SU-DHL-6 (cell line): ENCODE measurements at regions not wholly inside any gene's neighbourhood (a gene's known extent, or its start where the extent isn't known, plus 50 kb on each side); places are given as distances from the start of the nearest gene placed in this dataset.

Experiments used
- H2AFZ ChIP-seq: fragments of 200-600 bp; sonication (generic); 2 replicates; pipeline ENCODE4 v1.6.1; 2014; ENCODE audit warnings: low read depth, mild to moderate bottlenecking, moderate library complexity, mixed read lengths, antibody characterized with exemption, low read length; ENCODE audit not compliant: severe bottlenecking
- H3F3A ChIP-seq: fragments of 200-600 bp; shearing (Covaris generic); 2 replicates; pipeline ENCODE4 v1.6.0; 2016; ENCODE audit warnings: antibody characterized with exemption, mild to moderate bottlenecking; ENCODE audit not compliant: insufficient read depth
- H3K27ac ChIP-seq: fragments of 200-600 bp; sonication (generic); 2 replicates; pipeline ENCODE4 v1.5.1; 2016; ENCODE audit warnings: low read depth, mild to moderate bottlenecking, low read length, moderate library complexity, mixed read lengths
- H3K27me3 ChIP-seq: fragments of 200-600 bp; sonication (generic), shearing (Covaris generic); 2 replicates; pipeline ENCODE4 v1.6.0; 2014; ENCODE audit warnings: mild to moderate bottlenecking, low read length
- H3K36me3 ChIP-seq: fragments of 200-600 bp; sonication (generic); 2 replicates; pipeline ENCODE4 v1.6.1; 2014; ENCODE audit warnings: mild to moderate bottlenecking, low read length, mixed read lengths
- H3K4me2 ChIP-seq: fragments of 300-600, 200-600 bp; shearing (Covaris generic), sonication (generic); 2 replicates; pipeline ENCODE4 v1.6.0; 2014; ENCODE audit warnings: low read length, low read depth, mild to moderate bottlenecking; ENCODE audit not compliant: poor library complexity, severe bottlenecking
- H3K4me3 ChIP-seq: fragments of 200-600 bp; sonication (generic); 2 replicates; pipeline ENCODE4 v1.5.1; 2014; ENCODE audit warnings: antibody characterized with exemption, low read length, mild to moderate bottlenecking, mixed read lengths; ENCODE audit not compliant: insufficient read depth, poor library complexity, severe bottlenecking
- H3K79me2 ChIP-seq: fragments of 200-600 bp; sonication (generic); 2 replicates; pipeline ENCODE4 v1.6.1; 2014; ENCODE audit warnings: mild to moderate bottlenecking, low read length, moderate library complexity; ENCODE audit not compliant: insufficient read depth
- H3K9ac ChIP-seq: fragments of 200-600 bp; sonication (generic); 2 replicates; pipeline ENCODE4 v1.7.0; 2014; ENCODE audit warnings: mild to moderate bottlenecking, low read length
- H3K9me2 ChIP-seq: fragments of 200-600 bp; sonication (generic); replicated peaks from 2 replicates; pipeline ENCODE4 v1.6.1; 2014; ENCODE audit warnings: low read length; ENCODE audit not compliant: insufficient read depth
- H3K9me3 ChIP-seq: fragments of 200-600 bp; sonication (generic); 2 replicates; pipeline ENCODE4 v1.6.1; 2014; ENCODE audit warnings: low read length, mixed read lengths; ENCODE audit not compliant: insufficient read depth
- H4K20me1 ChIP-seq: fragments of 200-600 bp; sonication (generic); 2 replicates; pipeline ENCODE4 v1.6.1; 2014; ENCODE audit warnings: low read depth, mild to moderate bottlenecking, antibody characterized with exemption, low read length, moderate library complexity, mixed read lengths
- EZH2phosphoT487 ChIP-seq: fragments of 200-600 bp; sonication (generic), shearing (Covaris generic); conservative IDR thresholded peaks from 2 replicates; pipeline ENCODE4 v1.6.1; 2018; ENCODE audit warnings: mild to moderate bottlenecking, antibody characterized with exemption, low read length, moderate library complexity, mixed read lengths
- TF ChIP-seq, protein P1 (sequence below): fragments of 200-600 bp; sonication (generic); IDR thresholded peaks from one replicate; pipeline ENCODE4 v1.5.1; 2017; ENCODE audit warnings: antibody characterized with exemption, mild to moderate bottlenecking, low read length, moderate library complexity; ENCODE audit not compliant: insufficient read depth, poor library complexity, severe bottlenecking

DNA sequence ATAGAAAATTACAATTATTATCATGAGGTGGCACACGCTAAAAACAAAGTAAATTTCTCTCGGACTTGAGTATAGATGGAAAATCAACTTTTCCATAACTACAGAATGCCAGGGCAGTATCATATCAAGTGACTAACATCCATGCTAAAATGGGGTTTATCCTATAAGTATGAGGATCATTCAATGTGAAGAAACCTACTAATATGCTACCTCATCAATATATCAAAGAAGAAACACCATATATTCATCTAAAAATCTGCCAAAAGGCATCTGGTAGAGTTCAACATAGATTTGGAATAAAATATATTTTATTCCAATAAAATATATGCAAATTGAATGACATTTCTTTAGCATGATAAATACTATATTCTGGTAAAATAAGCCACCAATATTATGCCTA, 894.4 kb downstream of the MCTP2 start:
- no peak overlapping the region for H3K27ac ChIP-seq
- no peaks in the 10 kb centered on the region for H3F3A ChIP-seq
- no peaks in the 10 kb centered on the region for H3K79me2 ChIP-seq
- H4K20me1 ChIP-seq, result no peaks in the 10 kb centered on the region
- H3K4me2 ChIP-seq, result no peak overlapping the region
- no peaks in the 10 kb centered on the region for H3K9me3 ChIP-seq
- H2AFZ ChIP-seq, result no peak overlapping the region
- no peaks in the 10 kb centered on the region for H3K9me2 ChIP-seq
- no peak overlapping the region for H3K9ac ChIP-seq
- no peak overlapping the region for H3K4me3 ChIP-seq
- no peaks in the 10 kb centered on the region for H3K27me3 ChIP-seq
- no peaks in the 10 kb centered on the region for H3K36me3 ChIP-seq
- TF ChIP-seq, protein P1, sequence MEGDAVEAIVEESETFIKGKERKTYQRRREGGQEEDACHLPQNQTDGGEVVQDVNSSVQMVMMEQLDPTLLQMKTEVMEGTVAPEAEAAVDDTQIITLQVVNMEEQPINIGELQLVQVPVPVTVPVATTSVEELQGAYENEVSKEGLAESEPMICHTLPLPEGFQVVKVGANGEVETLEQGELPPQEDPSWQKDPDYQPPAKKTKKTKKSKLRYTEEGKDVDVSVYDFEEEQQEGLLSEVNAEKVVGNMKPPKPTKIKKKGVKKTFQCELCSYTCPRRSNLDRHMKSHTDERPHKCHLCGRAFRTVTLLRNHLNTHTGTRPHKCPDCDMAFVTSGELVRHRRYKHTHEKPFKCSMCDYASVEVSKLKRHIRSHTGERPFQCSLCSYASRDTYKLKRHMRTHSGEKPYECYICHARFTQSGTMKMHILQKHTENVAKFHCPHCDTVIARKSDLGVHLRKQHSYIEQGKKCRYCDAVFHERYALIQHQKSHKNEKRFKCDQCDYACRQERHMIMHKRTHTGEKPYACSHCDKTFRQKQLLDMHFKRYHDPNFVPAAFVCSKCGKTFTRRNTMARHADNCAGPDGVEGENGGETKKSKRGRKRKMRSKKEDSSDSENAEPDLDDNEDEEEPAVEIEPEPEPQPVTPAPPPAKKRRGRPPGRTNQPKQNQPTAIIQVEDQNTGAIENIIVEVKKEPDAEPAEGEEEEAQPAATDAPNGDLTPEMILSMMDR, result no peak
- no peak for TF ChIP-seq EZH2phosphoT487

DNA sequence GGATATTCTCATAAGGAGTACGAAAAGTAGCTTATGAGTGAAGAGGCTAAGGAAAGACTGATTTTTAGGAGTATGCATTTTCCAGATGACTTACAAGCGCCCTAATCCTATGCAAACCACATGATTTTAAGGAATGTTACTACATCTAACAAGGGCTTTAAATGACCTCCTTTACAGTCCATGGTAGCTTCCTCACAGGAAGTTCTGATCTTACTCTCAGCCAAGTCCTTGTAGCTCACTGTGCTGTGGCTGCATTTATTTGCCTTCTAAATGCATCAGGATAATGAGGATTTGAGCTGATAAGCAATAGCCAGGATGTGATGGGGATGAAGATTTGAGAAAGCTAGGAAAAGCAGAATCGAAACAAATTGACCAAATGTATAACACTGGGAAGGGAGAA, 896.0 kb downstream of the MCTP2 start:
- H3K36me3 ChIP-seq, result no peaks in the 10 kb centered on the region
- H4K20me1 ChIP-seq, result no peaks in the 10 kb centered on the region
- H3K27me3 ChIP-seq, result no peaks in the 10 kb centered on the region
- H3K9me3 ChIP-seq, result no peaks in the 10 kb centered on the region
- no peak overlapping the region for H3K4me3 ChIP-seq
- H3K79me2 ChIP-seq, result no peaks in the 10 kb centered on the region
- no peaks in the 10 kb centered on the region for H3F3A ChIP-seq
- no peak overlapping the region for H3K4me2 ChIP-seq
- TF ChIP-seq, protein P1, result no peak
- no peak for TF ChIP-seq EZH2phosphoT487
- no peaks in the 10 kb centered on the region for H3K9me2 ChIP-seq
- H2AFZ ChIP-seq, result no peak overlapping the region
- H3K9ac ChIP-seq, result no peak overlapping the region
- H3K27ac ChIP-seq, result no peak overlapping the region

DNA sequence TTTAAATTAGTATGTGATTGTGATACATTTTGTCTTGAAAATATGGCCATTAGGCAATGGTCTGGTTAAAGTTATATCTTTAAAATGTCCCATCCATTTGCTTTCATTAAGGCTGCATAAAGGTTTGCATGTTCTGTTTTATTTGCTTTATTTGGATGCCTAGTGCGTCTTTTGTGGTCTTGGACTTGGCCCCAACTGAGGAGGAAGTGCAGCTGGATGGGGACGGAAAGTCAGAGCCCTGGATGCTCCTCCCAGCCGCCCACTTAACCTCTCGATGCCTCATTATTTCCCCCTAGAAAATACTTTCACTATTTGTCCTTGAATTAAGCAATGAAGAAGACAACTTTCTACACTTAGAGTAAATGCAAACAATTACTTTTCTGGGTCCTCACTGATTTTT, 898.2 kb downstream of the MCTP2 start:
- no peaks in the 10 kb centered on the region for H3K36me3 ChIP-seq
- no peak overlapping the region for H3K4me2 ChIP-seq
- no peak overlapping the region for H2AFZ ChIP-seq
- no peak for TF ChIP-seq EZH2phosphoT487
- TF ChIP-seq, protein P1, result no peak
- H3F3A ChIP-seq, result no peaks in the 10 kb centered on the region
- no peaks in the 10 kb centered on the region for H3K9me2 ChIP-seq
- no peaks in the 10 kb centered on the region for H4K20me1 ChIP-seq
- H3K27ac ChIP-seq, result no peak overlapping the region
- no peak overlapping the region for H3K4me3 ChIP-seq
- no peaks in the 10 kb centered on the region for H3K79me2 ChIP-seq
- H3K27me3 ChIP-seq, result no peaks in the 10 kb centered on the region
- H3K9me3 ChIP-seq, result no peaks in the 10 kb centered on the region
- H3K9ac ChIP-seq, result no peak overlapping the region

DNA sequence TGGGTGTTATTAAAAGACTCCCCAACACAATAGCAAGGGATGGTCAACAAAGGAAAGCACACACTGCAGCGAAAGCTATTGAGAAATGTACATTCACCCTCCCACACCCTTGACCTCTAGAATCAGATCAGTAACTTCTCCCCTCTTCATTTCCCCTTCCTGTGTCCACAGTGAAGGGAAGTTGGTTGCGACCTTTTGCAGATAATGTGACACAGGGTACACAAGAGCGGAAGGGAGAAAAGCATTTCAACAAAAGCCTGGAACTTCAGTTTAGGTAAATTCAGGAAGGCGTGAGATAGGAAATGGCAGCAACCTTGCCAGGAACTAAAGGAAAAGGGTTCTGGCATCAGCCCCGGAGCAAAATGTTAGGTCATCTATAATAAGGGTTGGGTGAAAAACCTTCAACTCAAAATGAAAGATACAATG, 899.8 kb downstream of the MCTP2 start:
- H3F3A ChIP-seq, result no peaks in the 10 kb centered on the region
- no peak overlapping the region for H3K4me3 ChIP-seq
- H3K36me3 ChIP-seq, result no peaks in the 10 kb centered on the region
- TF ChIP-seq, protein P1, result no peak
- TF ChIP-seq EZH2phosphoT487, result no peak
- no peaks in the 10 kb centered on the region for H3K9me3 ChIP-seq
- H3K9ac ChIP-seq, result no peak overlapping the region
- H4K20me1 ChIP-seq, result no peaks in the 10 kb centered on the region
- no peaks in the 10 kb centered on the region for H3K9me2 ChIP-seq
- no peak overlapping the region for H2AFZ ChIP-seq
- no peak overlapping the region for H3K27ac ChIP-seq
- H3K27me3 ChIP-seq, result no peaks in the 10 kb centered on the region
- no peak overlapping the region for H3K4me2 ChIP-seq
- no peaks in the 10 kb centered on the region for H3K79me2 ChIP-seq
